T-helper 17 cell (primary cell): ENCODE measurements at regions not wholly inside any gene's neighbourhood (a gene's known extent, or its start where the extent isn't known, plus 50 kb on each side); places are given as distances from the start of the nearest gene placed in this dataset.

Experiments used
- ATAC-seq: fragments of 150-1000 bp; cut with Tn5 transposase; 2 replicates; pipeline ENCODE4 v1.10.0; 2021; ENCODE audit warnings: mild to moderate bottlenecking, moderate library complexity
- DNase-seq, 3 donors: peaks; one replicate each; pipeline versions ENCODE4 v3.0.0 to v3.0.0-alpha.2; 2020 to 2021
- H3K9me3 ChIP-seq: one replicate; pipeline ENCODE4 v1.7.0; 2013; ENCODE audit warnings: low read length, mild to moderate bottlenecking; ENCODE audit not compliant: control insufficient read depth, poor library complexity, severe bottlenecking
- H3K27ac Mint-ChIP-seq: one replicate; pipeline ENCODE4 v1.8.0; 2022; ENCODE audit warnings: mild to moderate bottlenecking, moderate library complexity, mixed read lengths
- H3K27me3 Mint-ChIP-seq: one replicate; pipeline ENCODE4 v1.8.0; 2022; ENCODE audit warnings: mixed read lengths
- H3K36me3 Mint-ChIP-seq: one replicate; pipeline ENCODE4 v1.8.0; 2022; ENCODE audit warnings: low read depth, mixed read lengths
- H3K4me1 Mint-ChIP-seq: one replicate; pipeline ENCODE4 v1.8.0; 2022; ENCODE audit warnings: mild to moderate bottlenecking, mixed read lengths
- H3K4me3 Mint-ChIP-seq: one replicate; pipeline ENCODE4 v1.8.0; 2022; ENCODE audit warnings: mild to moderate bottlenecking, moderate library complexity, mixed read lengths

DNA sequence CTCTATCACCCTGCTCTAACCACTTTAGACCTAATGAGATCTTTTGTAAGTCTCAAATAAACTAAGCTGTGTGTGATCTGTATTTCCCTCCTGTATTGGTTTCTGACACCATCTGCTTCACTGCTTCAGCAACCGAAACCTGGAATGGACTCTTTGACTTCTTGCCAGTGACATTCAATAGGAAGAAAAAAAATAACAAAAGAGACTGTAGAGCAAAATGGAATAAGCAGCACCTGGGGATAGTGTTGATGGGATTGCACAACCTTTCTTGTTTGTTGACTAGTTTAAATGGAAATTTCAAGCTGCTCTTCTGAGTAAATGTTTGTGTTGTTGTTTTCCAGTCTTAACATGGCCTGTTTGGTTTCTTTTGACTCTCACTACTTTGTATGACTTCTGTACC lies 888.6 kb upstream of the SEL1L start:
- Mint-ChIP-seq H3K36me3 (no peaks in the 10 kb centered on the region), H3K27ac (no peak overlapping the region), H3K27me3 (no peaks in the 10 kb centered on the region), H3K4me1 (no peaks in the 10 kb centered on the region), H3K4me3 (no peak overlapping the region)
- no peaks in the 10 kb centered on the region for H3K9me3 ChIP-seq
- DNase-seq (no peak), ATAC-seq (no peak)

- no peak overlapping the region for H3K4me3 Mint-ChIP-seq
- no peaks in the 10 kb centered on the region for H3K4me1 Mint-ChIP-seq
- no peak for DNase-seq
- ATAC-seq = no peak
- no peak overlapping the region for H3K27ac Mint-ChIP-seq
- H3K27me3 Mint-ChIP-seq = no peaks in the 10 kb centered on the region
- no peaks in the 10 kb centered on the region for H3K9me3 ChIP-seq
- no peaks in the 10 kb centered on the region for H3K36me3 Mint-ChIP-seq
Observed at GRCh38 chr14:82425261-82425660, 891.6 kb upstream of the SEL1L start.

- Mint-ChIP-seq H3K36me3 (no peaks in the 10 kb centered on the region), H3K27ac (no peak overlapping the region), H3K27me3 (no peaks in the 10 kb centered on the region), H3K4me3 (no peak overlapping the region), H3K4me1 (no peaks in the 10 kb centered on the region)
- H3K9me3 ChIP-seq = no peaks in the 10 kb centered on the region
- ATAC-seq = no peak
- no peak for DNase-seq
Observed at GRCh38 chr14:82431031-82431430, 897.4 kb upstream of the SEL1L start.

DNA sequence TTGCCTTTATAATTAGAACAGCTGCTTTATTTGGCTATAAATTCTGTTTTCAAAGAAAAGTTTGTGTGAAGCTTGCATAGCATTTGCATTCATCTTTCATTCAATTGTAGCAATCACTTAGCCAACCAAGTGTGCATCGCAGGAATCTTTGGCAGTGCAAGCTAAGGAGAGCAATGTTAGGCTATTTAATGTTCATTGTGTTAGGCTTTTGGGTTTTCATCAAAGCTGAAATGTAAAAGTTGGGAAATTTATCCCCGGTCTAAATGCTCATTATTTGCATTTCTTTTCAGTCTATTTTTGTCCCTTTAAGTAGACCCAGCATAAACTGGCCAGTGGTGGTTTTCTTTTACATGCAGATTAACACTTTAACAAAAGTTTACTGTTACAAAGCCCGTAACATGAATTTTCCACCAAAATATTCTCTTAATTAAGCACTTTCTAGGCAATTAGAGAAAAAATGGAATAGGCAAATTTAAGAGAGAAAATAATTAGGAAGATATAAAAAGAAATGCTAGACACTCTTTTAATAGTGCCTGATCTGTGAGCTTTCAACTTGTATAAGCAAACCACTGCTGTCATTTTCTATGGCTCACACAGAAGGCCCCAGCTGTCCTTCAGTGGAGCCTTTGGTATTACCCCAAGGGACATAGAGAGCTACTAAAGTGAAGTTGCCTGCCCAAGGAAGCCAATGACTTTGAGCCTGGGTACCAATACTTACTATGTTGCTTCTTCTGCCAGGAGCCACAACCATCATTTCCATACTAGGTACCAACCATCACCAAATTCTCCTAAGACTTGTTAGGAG lies 898.9 kb upstream of the SEL1L start:
- ATAC-seq = no peak
- DNase-seq = no peak
- no peaks in the 10 kb centered on the region for H3K9me3 ChIP-seq
- Mint-ChIP-seq H3K36me3 (no peaks in the 10 kb centered on the region), H3K4me3 (no peak overlapping the region), H3K27me3 (no peaks in the 10 kb centered on the region), H3K4me1 (no peaks in the 10 kb centered on the region), H3K27ac (no peak overlapping the region)

GRCh38 chr14:82438436-82438835 lies 904.8 kb upstream of the SEL1L start:
- Mint-ChIP-seq H3K4me3 (no peak overlapping the region), H3K27ac (no peak overlapping the region), H3K27me3 (no peaks in the 10 kb centered on the region), H3K4me1 (no peaks in the 10 kb centered on the region), H3K36me3 (no peaks in the 10 kb centered on the region)
- no peaks in the 10 kb centered on the region for H3K9me3 ChIP-seq
- ATAC-seq = no peak
- no peak for DNase-seq

DNA sequence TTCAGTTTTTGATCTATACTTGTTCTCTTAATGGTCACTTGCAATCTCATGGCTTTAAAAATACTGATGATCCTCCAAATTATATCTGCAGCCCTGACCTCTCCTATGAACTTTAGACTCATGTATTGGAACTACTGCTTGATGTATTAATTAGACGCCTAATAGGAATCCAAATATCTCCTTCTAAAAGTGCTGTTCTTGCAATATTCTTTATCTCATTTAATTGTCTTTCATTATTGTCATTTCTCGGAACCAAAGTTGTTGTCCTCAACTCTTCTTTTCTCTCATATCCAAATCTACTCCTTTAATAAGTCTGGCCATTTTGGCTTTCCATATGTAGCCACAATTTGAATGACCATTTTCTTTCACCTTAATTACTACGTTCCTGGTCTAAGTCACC lies 907.6 kb upstream of the SEL1L start:
- Mint-ChIP-seq H3K4me1 (no peaks in the 10 kb centered on the region), H3K27me3 (no peaks in the 10 kb centered on the region), H3K4me3 (no peak overlapping the region), H3K36me3 (no peaks in the 10 kb centered on the region), H3K27ac (no peak overlapping the region)
- ATAC-seq (no peak), DNase-seq (no peak)
- no peaks in the 10 kb centered on the region for H3K9me3 ChIP-seq

DNA sequence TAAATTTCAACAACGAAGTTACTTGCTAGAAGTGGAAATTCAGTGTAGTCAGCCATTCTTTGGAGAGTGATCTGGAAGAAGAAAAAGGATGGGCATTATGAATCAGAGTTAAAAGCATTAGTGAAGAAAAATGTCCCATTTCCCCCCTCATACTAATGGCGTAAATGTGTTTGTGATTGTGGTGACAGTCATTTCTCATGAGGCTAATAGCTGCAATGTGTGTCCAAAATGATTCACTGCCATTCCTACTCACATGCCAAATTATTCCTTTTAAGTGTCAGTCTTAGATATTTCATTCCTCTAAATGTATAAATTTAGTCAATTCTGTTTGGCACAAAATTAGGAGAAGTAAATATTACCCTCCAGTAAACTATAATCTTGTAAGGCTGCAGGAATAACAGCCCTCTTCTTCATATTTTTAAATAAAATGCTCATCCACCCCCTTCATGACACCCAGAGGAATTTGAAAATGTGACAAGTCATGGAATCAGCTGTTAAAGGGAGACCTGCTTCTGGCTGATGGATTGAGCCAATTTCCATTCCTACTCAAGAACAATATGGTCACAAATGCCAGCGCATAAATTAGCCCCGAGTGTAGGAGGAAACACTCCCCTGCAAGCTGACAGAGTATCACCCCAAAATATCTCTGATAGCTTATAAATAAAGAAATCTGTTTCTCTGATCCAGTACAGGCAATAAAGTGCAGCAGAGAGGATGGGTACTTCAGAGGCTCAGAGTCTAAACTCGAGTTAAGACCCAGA lies 912.3 kb upstream of the SEL1L start:
- H3K4me1 Mint-ChIP-seq = no peaks in the 10 kb centered on the region
- ATAC-seq (no peak), DNase-seq (no peak)

GRCh38 chr14:82447586-82447985 lies 913.9 kb upstream of the SEL1L start:
- Mint-ChIP-seq H3K4me1 (no peaks in the 10 kb centered on the region), H3K4me3 (no peak overlapping the region), H3K27ac (no peak overlapping the region), H3K27me3 (no peaks in the 10 kb centered on the region), H3K36me3 (no peaks in the 10 kb centered on the region)
- DNase-seq (no peak), ATAC-seq (no peak)
- no peaks in the 10 kb centered on the region for H3K9me3 ChIP-seq

More for the DNA sequence above, 912.3 kb upstream of the SEL1L start:
- H3K27ac Mint-ChIP-seq = no peak overlapping the region
- H3K9me3 ChIP-seq = no peaks in the 10 kb centered on the region
- no peaks in the 10 kb centered on the region for H3K27me3 Mint-ChIP-seq
- H3K4me3 Mint-ChIP-seq = no peak overlapping the region
- H3K36me3 Mint-ChIP-seq = no peaks in the 10 kb centered on the region

DNA sequence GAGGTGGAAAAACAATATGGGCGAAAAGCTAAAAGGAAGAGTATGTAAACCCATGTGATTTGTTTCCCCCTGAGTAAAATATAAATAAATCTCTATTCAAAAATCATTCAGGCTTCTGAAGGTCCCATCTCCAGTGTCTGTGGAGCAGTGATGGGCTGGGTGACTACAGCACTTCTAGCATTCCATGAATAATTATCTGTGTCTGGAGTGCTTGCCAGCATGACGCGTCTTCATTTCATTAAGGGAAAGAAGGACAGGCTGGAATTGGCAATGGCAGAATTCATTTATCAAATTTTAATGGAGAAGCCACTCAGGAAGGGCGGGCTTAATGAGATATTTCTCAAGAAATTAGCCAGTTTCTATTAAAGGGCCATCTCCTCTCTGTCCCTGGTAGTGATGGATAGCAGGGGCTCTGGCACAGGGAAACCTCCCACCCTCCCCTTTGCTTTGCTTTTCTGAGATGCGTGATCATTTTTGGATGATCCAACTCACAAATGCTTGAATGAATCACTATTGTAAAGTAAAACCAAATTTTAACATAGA lies 916.3 kb upstream of the SEL1L start:
- ATAC-seq = no peak
- H3K4me1 Mint-ChIP-seq = no peaks in the 10 kb centered on the region
- no peaks in the 10 kb centered on the region for H3K9me3 ChIP-seq
- no peak overlapping the region for H3K4me3 Mint-ChIP-seq
- no peaks in the 10 kb centered on the region for H3K27me3 Mint-ChIP-seq
- no peak for DNase-seq
- H3K27ac Mint-ChIP-seq = no peak overlapping the region
- no peaks in the 10 kb centered on the region for H3K36me3 Mint-ChIP-seq

DNA sequence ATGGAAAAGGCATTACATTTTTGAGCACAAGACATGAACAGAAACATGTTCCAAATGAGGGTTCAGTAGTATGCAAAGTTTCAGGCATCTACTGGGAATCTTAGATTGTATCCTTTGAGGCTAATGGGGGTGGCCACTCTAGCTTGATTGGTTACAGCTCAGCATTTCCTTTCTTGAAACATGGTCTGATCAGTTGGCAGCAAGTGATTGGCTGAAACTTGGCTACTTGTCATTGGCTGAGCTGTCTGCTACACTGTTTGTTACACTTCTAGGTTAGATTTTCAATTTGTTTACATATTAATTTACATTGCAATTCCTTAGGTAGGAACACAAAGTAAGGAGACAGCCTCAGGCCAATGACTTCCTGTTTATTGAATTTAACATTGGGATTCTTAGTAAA lies 918.0 kb upstream of the SEL1L start:
- no peaks in the 10 kb centered on the region for H3K9me3 ChIP-seq
- Mint-ChIP-seq H3K27ac (no peak overlapping the region), H3K27me3 (no peaks in the 10 kb centered on the region), H3K36me3 (no peaks in the 10 kb centered on the region), H3K4me1 (no peaks in the 10 kb centered on the region), H3K4me3 (no peak overlapping the region)
- DNase-seq (no peak), ATAC-seq (no peak)

DNA sequence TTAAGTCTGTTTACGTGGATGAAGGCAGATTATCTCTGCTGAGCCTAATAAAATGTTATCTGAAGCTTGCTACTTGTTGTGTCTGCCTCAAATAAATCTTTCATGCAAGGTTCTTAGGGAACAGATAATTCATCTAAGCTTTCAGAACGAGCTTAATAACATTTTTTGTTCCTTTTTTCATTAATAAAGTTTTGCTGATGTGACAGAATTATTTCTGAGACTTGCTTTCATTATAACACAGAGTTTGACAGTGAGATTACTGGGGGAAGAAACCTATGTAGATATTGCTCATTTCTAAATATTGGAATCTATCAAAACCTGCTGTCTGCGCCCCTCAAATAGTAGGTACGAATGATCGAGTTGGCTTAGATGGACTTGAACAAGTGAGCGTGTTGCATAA lies 948.7 kb upstream of the SEL1L start:
- no peak for DNase-seq
- no peaks in the 10 kb centered on the region for H3K27me3 Mint-ChIP-seq
- H3K36me3 Mint-ChIP-seq = no peaks in the 10 kb centered on the region
- H3K27ac Mint-ChIP-seq = no peak overlapping the region
- H3K4me3 Mint-ChIP-seq = no peak overlapping the region
- peaks cover 3% of the 10 kb centered on the region for H3K9me3 ChIP-seq
- H3K4me1 Mint-ChIP-seq = no peaks in the 10 kb centered on the region
- no peak for ATAC-seq

DNA sequence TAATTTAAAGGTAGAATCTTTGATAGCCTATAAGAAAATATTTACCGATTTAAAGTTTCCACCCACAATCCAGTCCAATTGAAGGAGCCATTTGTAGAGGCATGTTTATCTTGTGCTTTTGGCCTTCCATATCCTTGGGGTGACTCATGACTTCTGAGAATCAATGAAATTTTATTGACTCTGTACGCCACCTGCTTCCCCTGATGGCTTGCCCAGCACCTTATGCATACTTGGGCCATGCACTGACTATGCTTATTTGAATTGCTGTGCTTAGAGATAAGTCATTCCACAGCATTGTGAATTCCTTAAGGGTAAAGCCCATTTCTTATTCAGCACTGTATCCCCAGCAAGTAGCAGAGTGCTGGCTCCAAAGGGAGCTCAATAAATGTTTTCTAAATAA lies 954.8 kb upstream of the SEL1L start:
- H3K36me3 Mint-ChIP-seq = no peaks in the 10 kb centered on the region
- no peaks in the 10 kb centered on the region for H3K4me1 Mint-ChIP-seq
- peaks cover 3% of the 10 kb centered on the region for H3K9me3 ChIP-seq
- H3K27me3 Mint-ChIP-seq = no peaks in the 10 kb centered on the region
- no peak for ATAC-seq
- H3K27ac Mint-ChIP-seq = no peak overlapping the region
- no peak for DNase-seq
- no peak overlapping the region for H3K4me3 Mint-ChIP-seq

- no peak for DNase-seq
- H3K4me1 Mint-ChIP-seq = no peaks in the 10 kb centered on the region
- no peaks in the 10 kb centered on the region for H3K27me3 Mint-ChIP-seq
- H3K36me3 Mint-ChIP-seq = no peaks in the 10 kb centered on the region
- H3K27ac Mint-ChIP-seq = no peak overlapping the region
- no peak for ATAC-seq
- no peak overlapping the region for H3K4me3 Mint-ChIP-seq
- H3K9me3 ChIP-seq = no peaks in the 10 kb centered on the region
Observed at GRCh38 chr14:82490397-82490796, 956.7 kb upstream of the SEL1L start.

- ATAC-seq (no peak), DNase-seq (no peak)
- Mint-ChIP-seq H3K27me3 (no peaks in the 10 kb centered on the region), H3K27ac (no peak overlapping the region), H3K4me1 (no peaks in the 10 kb centered on the region), H3K36me3 (no peaks in the 10 kb centered on the region), H3K4me3 (no peak overlapping the region)
- no peaks in the 10 kb centered on the region for H3K9me3 ChIP-seq
Observed at GRCh38 chr14:82492157-82492556, 958.5 kb upstream of the SEL1L start.
